ENCODE measurements at regions not wholly inside any gene's neighbourhood (a gene's known extent, or its start where the extent isn't known, plus 50 kb on each side); places are given as distances from the start of the nearest gene placed in this dataset.

- TF ChIP-seq POLR2AphosphoS5 (IDR thresholded peaks at IDR 0.05; ENCODE audit: borderline replicate concordance, low read depth, low read length) (no peak), EZH2 (IDR thresholded peaks at IDR 0.05) (no peak)
Measured at GRCh38 chr11:95586661-95587060, 202.9 kb downstream of the FAM76B start.

All from SK-N-MC (cell line).